KMS-11 (cell line): ENCODE measurements at regions not wholly inside any gene's neighbourhood (a gene's known extent, or its start where the extent isn't known, plus 50 kb on each side); places are given as distances from the start of the nearest gene placed in this dataset.

Experiments
- H2AFZ ChIP-seq: fragments of 200-600 bp; sonication (generic); 2 replicates; pipeline ENCODE4 v1.6.1; 2016; ENCODE audit warnings: antibody characterized with exemption, mixed run types, low read depth
- H3K27ac ChIP-seq: fragments of 200-600 bp; sonication (generic); 2 replicates; pipeline ENCODE4 v1.6.1; 2016; ENCODE audit warnings: mild to moderate bottlenecking, mixed run types
- H3K27me3 ChIP-seq: fragments of 200-600 bp; sonication (generic); 2 replicates; pipeline ENCODE4 v1.6.1; 2017; ENCODE audit warnings: mild to moderate bottlenecking, low read depth, mixed run types, moderate library complexity; ENCODE audit not compliant: insufficient read depth
- H3K36me3 ChIP-seq: fragments of 200-600 bp; sonication (generic); 2 replicates; pipeline ENCODE4 v1.6.1; 2017; ENCODE audit warnings: mild to moderate bottlenecking, mixed run types; ENCODE audit not compliant: insufficient read depth
- H3K4me1 ChIP-seq: fragments of 200-600 bp; sonication (generic); 2 replicates; pipeline ENCODE4 v1.6.1; 2016; ENCODE audit warnings: mild to moderate bottlenecking, low read depth, mixed run types; ENCODE audit not compliant: poor library complexity, severe bottlenecking
- H3K4me2 ChIP-seq: fragments of 200-600 bp; sonication (generic); 2 replicates; pipeline ENCODE4 v1.7.0; 2016; ENCODE audit warnings: mild to moderate bottlenecking, mixed run types
- H3K4me3 ChIP-seq: fragments of 200-600 bp; sonication (generic); IDR thresholded peaks from 2 replicates; pipeline ENCODE4 v1.6.1; 2017; ENCODE audit warnings: low read depth, low read length, mixed read lengths; ENCODE audit not compliant: insufficient read depth
- H3K79me2 ChIP-seq: fragments of 200-600 bp; sonication (generic); 2 replicates; pipeline ENCODE4 v1.6.1; 2016; ENCODE audit warnings: low read depth, mixed run types; ENCODE audit not compliant: insufficient read depth
- H3K9ac ChIP-seq: fragments of 200-600 bp; sonication (generic); 2 replicates; pipeline ENCODE4 v1.6.1; 2016; ENCODE audit warnings: mild to moderate bottlenecking, mixed run types
- H4K20me1 ChIP-seq: fragments of 200-600 bp; sonication (generic); 2 replicates; pipeline ENCODE4 v1.6.1; 2016; ENCODE audit warnings: mild to moderate bottlenecking, mixed run types; ENCODE audit not compliant: insufficient read depth
- TF ChIP-seq, protein P1 (sequence below): fragments of 200-600 bp; sonication (generic); conservative IDR thresholded peaks from 2 replicates; pipeline ENCODE4 v1.6.1; 2017; ENCODE audit warnings: low read depth, mild to moderate bottlenecking, antibody characterized with exemption, low read length, moderate library complexity, mixed read lengths

DNA sequence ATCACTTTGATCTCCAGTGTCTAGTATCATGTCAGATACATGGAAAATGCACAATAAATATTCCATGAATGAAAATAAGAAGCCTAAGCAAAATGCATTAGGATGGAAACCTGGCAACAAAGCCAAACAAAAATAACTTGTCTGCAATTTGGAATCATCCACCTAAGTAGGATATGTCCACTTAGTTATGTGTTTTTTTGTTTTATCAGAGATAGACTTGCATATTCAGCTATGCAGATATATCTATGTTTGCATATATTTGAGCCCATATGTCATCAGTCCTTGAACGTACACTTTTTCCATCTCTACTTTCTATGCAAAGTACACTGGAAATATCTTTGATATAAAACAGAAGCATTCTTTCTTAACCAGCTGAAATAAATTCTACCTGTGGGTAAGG, 707.1 kb downstream of the EFNA5 start:
- no peaks in the 10 kb centered on the region for H3K79me2 ChIP-seq
- no peak overlapping the region for H3K4me2 ChIP-seq
- no peak overlapping the region for H3K9ac ChIP-seq
- TF ChIP-seq, protein P1, sequence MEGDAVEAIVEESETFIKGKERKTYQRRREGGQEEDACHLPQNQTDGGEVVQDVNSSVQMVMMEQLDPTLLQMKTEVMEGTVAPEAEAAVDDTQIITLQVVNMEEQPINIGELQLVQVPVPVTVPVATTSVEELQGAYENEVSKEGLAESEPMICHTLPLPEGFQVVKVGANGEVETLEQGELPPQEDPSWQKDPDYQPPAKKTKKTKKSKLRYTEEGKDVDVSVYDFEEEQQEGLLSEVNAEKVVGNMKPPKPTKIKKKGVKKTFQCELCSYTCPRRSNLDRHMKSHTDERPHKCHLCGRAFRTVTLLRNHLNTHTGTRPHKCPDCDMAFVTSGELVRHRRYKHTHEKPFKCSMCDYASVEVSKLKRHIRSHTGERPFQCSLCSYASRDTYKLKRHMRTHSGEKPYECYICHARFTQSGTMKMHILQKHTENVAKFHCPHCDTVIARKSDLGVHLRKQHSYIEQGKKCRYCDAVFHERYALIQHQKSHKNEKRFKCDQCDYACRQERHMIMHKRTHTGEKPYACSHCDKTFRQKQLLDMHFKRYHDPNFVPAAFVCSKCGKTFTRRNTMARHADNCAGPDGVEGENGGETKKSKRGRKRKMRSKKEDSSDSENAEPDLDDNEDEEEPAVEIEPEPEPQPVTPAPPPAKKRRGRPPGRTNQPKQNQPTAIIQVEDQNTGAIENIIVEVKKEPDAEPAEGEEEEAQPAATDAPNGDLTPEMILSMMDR = no peak
- no peaks in the 10 kb centered on the region for H3K4me1 ChIP-seq
- no peak overlapping the region for H3K27ac ChIP-seq
- H3K36me3 ChIP-seq = no peaks in the 10 kb centered on the region
- H2AFZ ChIP-seq = no peak overlapping the region
- H3K27me3 ChIP-seq = no peaks in the 10 kb centered on the region
- no peak overlapping the region for H3K4me3 ChIP-seq
- no peaks in the 10 kb centered on the region for H4K20me1 ChIP-seq

DNA sequence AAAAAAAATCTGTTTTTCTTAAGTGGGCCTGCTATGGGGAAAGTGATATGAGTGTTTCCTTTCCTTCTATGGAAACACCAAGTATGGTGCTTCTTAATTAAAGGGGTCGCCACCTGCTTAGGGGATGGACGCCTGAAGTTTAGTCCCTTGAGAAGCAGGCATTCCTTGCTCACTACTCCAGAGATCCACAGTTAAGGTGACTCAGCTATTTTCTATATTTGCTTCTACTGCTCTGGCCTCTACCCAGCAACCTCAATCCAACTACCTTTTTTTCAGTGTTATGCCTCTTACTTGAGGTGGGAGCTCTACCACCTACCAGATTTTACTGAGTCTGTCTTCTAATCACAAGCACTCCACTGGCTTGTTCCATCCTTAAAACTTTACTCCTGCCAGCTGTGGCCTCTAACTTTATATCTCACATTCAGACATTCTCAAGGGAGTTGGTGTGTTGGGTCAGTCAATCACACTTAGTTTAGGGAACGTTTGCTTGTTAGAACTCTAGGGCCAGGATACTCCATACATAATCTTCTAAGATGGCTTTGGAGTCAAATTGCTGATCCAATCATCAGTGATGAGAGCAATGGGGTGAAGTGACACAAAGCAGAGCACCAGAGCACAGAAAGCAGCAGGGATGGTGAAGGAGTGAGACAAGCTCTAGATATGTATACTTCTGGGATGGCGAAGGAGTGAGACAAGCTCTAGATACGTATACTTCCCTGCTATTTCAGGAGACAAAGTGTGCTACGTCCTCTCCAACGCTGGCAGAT, 708.1 kb downstream of the EFNA5 start:
- H3K27me3 ChIP-seq = no peaks in the 10 kb centered on the region
- no peak overlapping the region for H3K4me3 ChIP-seq
- H3K4me1 ChIP-seq = no peaks in the 10 kb centered on the region
- no peak overlapping the region for H2AFZ ChIP-seq
- H3K4me2 ChIP-seq = no peak overlapping the region
- no peaks in the 10 kb centered on the region for H4K20me1 ChIP-seq
- H3K9ac ChIP-seq = no peak overlapping the region
- no peaks in the 10 kb centered on the region for H3K79me2 ChIP-seq
- H3K36me3 ChIP-seq = no peaks in the 10 kb centered on the region
- H3K27ac ChIP-seq = no peak overlapping the region
- TF ChIP-seq, protein P1 = no peak

DNA sequence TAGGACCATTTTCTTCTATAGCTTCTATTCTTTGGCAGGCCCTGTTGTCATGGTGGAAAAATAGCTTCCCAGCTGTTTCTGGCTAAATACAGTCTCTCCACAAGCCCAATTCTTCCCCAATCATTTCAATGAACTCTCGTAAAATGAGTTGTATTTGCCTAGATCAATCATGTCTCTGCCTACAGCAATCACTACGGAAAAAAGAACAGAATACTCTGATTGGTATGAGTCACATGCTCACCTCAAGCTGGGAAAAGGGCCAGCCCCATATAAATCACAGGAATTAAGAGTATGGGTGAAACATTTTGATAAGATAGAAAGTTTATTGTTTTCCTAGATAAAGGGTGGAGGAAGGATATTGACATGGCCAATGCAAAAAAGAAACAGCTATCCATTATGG, 711.4 kb downstream of the EFNA5 start:
- Histone ChIP-seq H4K20me1 (no peaks in the 10 kb centered on the region), H3K36me3 (no peaks in the 10 kb centered on the region), H2AFZ (no peak overlapping the region), H3K4me1 (no peaks in the 10 kb centered on the region), H3K27ac (no peak overlapping the region), H3K4me3 (no peak overlapping the region), H3K79me2 (no peaks in the 10 kb centered on the region), H3K27me3 (no peaks in the 10 kb centered on the region), H3K4me2 (no peak overlapping the region), H3K9ac (no peak overlapping the region)
- TF ChIP-seq, protein P1 = no peak

DNA sequence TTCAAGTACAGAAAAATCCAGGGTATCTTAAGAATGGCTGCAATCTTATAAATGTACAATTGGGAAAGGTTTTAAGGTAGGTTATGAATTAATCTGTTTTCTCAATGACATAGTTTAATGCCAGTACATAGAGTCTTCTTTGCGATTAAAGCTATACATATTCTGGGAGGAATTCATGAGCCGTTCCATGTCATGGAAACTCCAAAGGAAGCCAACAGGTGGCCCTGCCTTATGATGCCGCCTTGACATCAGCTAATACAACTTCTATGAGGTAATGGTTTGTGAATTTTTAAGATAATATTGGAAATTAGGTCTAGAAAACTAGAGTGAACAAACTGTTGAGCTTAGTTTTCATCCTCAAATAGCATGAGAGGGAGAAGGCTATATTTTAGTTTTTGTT, 713.4 kb downstream of the EFNA5 start:
- Histone ChIP-seq H3K79me2 (no peaks in the 10 kb centered on the region), H3K27me3 (no peaks in the 10 kb centered on the region), H3K9ac (no peak overlapping the region), H4K20me1 (no peaks in the 10 kb centered on the region), H3K4me1 (no peaks in the 10 kb centered on the region), H2AFZ (no peak overlapping the region), H3K4me2 (no peak overlapping the region), H3K27ac (no peak overlapping the region), H3K4me3 (no peak overlapping the region), H3K36me3 (no peaks in the 10 kb centered on the region)
- TF ChIP-seq, protein P1 = no peak
